ENCODE measurements at regions not wholly inside any gene's neighbourhood (a gene's known extent, or its start where the extent isn't known, plus 50 kb on each side); places are given as distances from the start of the nearest gene placed in this dataset.

DNA sequence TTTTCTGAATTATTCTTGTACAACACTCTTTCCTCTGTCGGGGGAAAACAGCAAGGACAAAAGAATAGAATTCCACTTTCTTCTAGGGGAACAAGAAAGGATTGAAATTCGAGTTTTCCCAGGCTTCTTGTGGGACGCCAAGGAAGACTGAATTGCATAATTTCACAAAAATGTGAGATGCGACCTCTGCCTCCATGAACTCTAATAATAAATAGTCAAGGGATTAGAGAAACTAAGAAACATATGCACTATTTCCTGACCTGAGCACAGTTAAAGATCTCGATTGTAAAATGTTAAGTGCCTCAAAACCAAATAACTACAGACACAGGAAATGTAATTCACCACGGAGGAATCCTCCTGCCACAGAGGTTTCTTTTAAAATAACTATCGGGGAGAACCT lies 117.3 kb upstream of the MARK1 start:
- TF ChIP-seq, protein P1, sequence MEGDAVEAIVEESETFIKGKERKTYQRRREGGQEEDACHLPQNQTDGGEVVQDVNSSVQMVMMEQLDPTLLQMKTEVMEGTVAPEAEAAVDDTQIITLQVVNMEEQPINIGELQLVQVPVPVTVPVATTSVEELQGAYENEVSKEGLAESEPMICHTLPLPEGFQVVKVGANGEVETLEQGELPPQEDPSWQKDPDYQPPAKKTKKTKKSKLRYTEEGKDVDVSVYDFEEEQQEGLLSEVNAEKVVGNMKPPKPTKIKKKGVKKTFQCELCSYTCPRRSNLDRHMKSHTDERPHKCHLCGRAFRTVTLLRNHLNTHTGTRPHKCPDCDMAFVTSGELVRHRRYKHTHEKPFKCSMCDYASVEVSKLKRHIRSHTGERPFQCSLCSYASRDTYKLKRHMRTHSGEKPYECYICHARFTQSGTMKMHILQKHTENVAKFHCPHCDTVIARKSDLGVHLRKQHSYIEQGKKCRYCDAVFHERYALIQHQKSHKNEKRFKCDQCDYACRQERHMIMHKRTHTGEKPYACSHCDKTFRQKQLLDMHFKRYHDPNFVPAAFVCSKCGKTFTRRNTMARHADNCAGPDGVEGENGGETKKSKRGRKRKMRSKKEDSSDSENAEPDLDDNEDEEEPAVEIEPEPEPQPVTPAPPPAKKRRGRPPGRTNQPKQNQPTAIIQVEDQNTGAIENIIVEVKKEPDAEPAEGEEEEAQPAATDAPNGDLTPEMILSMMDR (IDR thresholded peaks at IDR 0.05; ENCODE audit: poor library complexity), result no peak
- no peak for TF ChIP-seq EZH2 (IDR thresholded peaks at IDR 0.05; ENCODE audit: borderline replicate concordance)

Data from hepatocyte (in vitro differentiated cells).